ENCODE measurements at regions not wholly inside any gene's neighbourhood (a gene's known extent, or its start where the extent isn't known, plus 50 kb on each side); places are given as distances from the start of the nearest gene placed in this dataset.

GRCh38 chr16:79294568-79294967, 306.0 kb downstream of the MAF start:
- no peak for DNase-seq

GRCh38 chr16:79293836-79294460, 306.6 kb downstream of the MAF start:
- DNase-seq: no peak

- DNase-seq: no peak
Measured at GRCh38 chr16:79288066-79288465, 312.5 kb downstream of the MAF start.

- no peak for DNase-seq
Measured at GRCh38 chr16:79287424-79287917, 313.1 kb downstream of the MAF start.

- no peak for DNase-seq
Measured at GRCh38 chr16:79286646-79287423, 313.7 kb downstream of the MAF start.

GRCh38 chr16:79284766-79285165, 315.8 kb downstream of the MAF start:
- DNase-seq: no peak

GRCh38 chr16:79283578-79283977, 317.0 kb downstream of the MAF start:
- DNase-seq: no peak

GRCh38 chr16:79282806-79283205, 317.7 kb downstream of the MAF start:
- no peak for DNase-seq

GRCh38 chr16:79278506-79278905, 322.0 kb downstream of the MAF start:
- DNase-seq: no peak

- DNase-seq: no peak
Measured at GRCh38 chr16:79276501-79276900, 324.0 kb downstream of the MAF start.

- DNase-seq: no peak
Measured at GRCh38 chr16:79274264-79274663, 326.3 kb downstream of the MAF start.

- DNase-seq: no peak
Measured at GRCh38 chr16:79272141-79272577, 328.4 kb downstream of the MAF start.

GRCh38 chr16:79271583-79271982, 329.0 kb downstream of the MAF start:
- DNase-seq: no peak

GRCh38 chr16:79270011-79270410, 330.5 kb downstream of the MAF start:
- no peak for DNase-seq

- DNase-seq: no peak
Measured at GRCh38 chr16:79269211-79269863, 331.2 kb downstream of the MAF start.

GRCh38 chr16:79267781-79268180, 332.8 kb downstream of the MAF start:
- no peak for DNase-seq

GRCh38 chr16:79267146-79267545, 333.4 kb downstream of the MAF start:
- DNase-seq: no peak

- no peak for DNase-seq
Measured at GRCh38 chr16:79265701-79266100, 334.8 kb downstream of the MAF start.

GRCh38 chr16:79265196-79265595, 335.3 kb downstream of the MAF start:
- no peak for DNase-seq

GRCh38 chr16:79264237-79265109, 336.1 kb downstream of the MAF start:
- DNase-seq: no peak

GRCh38 chr16:79263425-79263824, 337.1 kb downstream of the MAF start:
- no peak for DNase-seq
